HEK293 (cell line): ENCODE measurements at regions not wholly inside any gene's neighbourhood (a gene's known extent, or its start where the extent isn't known, plus 50 kb on each side); places are given as distances from the start of the nearest gene placed in this dataset.

ENCODE experiments used
- CTCF ChIA-PET: fragments of 350-600 bp; formaldehyde crosslinking; extraction: SDS; loops from one replicate; lab custom pipeline; 2021; ENCODE audit warnings: antibody characterized with exemption; lab: Yijun Ruan, JAX
- POLR2A ChIA-PET: fragments of 300-600 bp; formaldehyde crosslinking; extraction: SDS; loops from one replicate; lab custom pipeline; 2020; ENCODE audit warnings: antibody characterized with exemption, inconsistent platforms; lab: Yijun Ruan, JAX
- H3K27ac ChIP-seq: fragments of 200-500 bp; sonication (Bioruptor generic); 2 replicates; pipeline ENCODE4 v1.5.1; 2014; ENCODE audit warnings: low read depth, low read length, control low read depth, inconsistent platforms; ENCODE audit errors: extremely low read depth
- H3K36me3 ChIP-seq, 2 experiments: fragments of 200-500 bp in 1 of 2; sonication (Bioruptor generic) in 1 of 2; 1 replicate in 1 of 2; 2 replicates in 1 of 2; pipeline ENCODE4 v1.5.1; 2014 to 2017; ENCODE audit warnings: inconsistent platforms in 2 of 2, low read length in 2 of 2; ENCODE audit not compliant: control insufficient read depth in 2 of 2, insufficient read depth in 1 of 2
- H3K4me1 ChIP-seq: fragments of 200-500 bp; sonication (Bioruptor generic); 2 replicates; pipeline ENCODE4 v1.5.1; 2014; ENCODE audit warnings: mild to moderate bottlenecking, low read length, inconsistent platforms; ENCODE audit not compliant: control insufficient read depth, insufficient read depth
- H3K4me3 ChIP-seq: 2 replicates; pipeline ENCODE4 v1.5.1; 2011; ENCODE audit warnings: low read depth, mild to moderate bottlenecking, control low read depth, low read length, moderate library complexity
- H3K9me3 ChIP-seq: fragments of 200-500 bp; sonication (Bioruptor generic); 2 replicates; pipeline ENCODE4 v1.5.1; 2014; ENCODE audit warnings: low read depth, low read length, inconsistent platforms; ENCODE audit not compliant: control insufficient read depth, insufficient read depth
- ATF2 ChIP-seq: fragments of 450-650 bp; formaldehyde crosslinking; IDR thresholded peaks from 2 replicates; pipeline ENCODE4 v1.5.1; 2016; ENCODE audit warnings: missing biosample characterization, missing genetic modification characterization, low read depth
- ELK4 ChIP-seq: IDR thresholded peaks from 2 replicates; pipeline ENCODE4 v1.6.1; 2011; ENCODE audit warnings: mild to moderate bottlenecking, low read depth, low read length, borderline replicate concordance
- GFI1B ChIP-seq: fragments of 450-650 bp; formaldehyde crosslinking; IDR thresholded peaks from 2 replicates; pipeline ENCODE4 v1.5.1; 2016; ENCODE audit warnings: missing biosample characterization, missing genetic modification characterization
- KLF1 ChIP-seq: fragments of 450-650 bp; formaldehyde crosslinking; IDR thresholded peaks from 2 replicates; pipeline ENCODE4 v1.5.1; 2016; ENCODE audit warnings: missing biosample characterization, missing genetic modification characterization
- MYNN ChIP-seq: fragments of 450-650 bp; formaldehyde crosslinking; IDR thresholded peaks from 2 replicates; pipeline ENCODE4 v1.5.1; 2016; ENCODE audit warnings: missing biosample characterization, missing genetic modification characterization, borderline replicate concordance
- REST ChIP-seq: fragments of 450-650 bp; formaldehyde crosslinking; IDR thresholded peaks from 2 replicates; pipeline ENCODE4 v1.5.1; 2016; ENCODE audit warnings: missing biosample characterization, missing genetic modification characterization
- SETDB1 ChIP-seq: IDR thresholded peaks from one replicate; pipeline ENCODE4 v1.6.1; 2017; ENCODE audit warnings: mild to moderate bottlenecking, low read length, moderate library complexity, mixed read lengths; ENCODE audit not compliant: insufficient read length
- TCF7L2 ChIP-seq: IDR thresholded peaks from 2 replicates; pipeline ENCODE4 v1.6.1; 2011; ENCODE audit warnings: low read depth, mild to moderate bottlenecking, inconsistent platforms, low read length, moderate library complexity, borderline replicate concordance
- ZNF239 ChIP-seq: fragments of 450-650 bp; formaldehyde crosslinking; IDR thresholded peaks from 2 replicates; pipeline ENCODE4 v1.5.1; 2016; ENCODE audit warnings: missing biosample characterization, missing genetic modification characterization
- ZNF248 ChIP-seq: fragments of 450-650 bp; formaldehyde crosslinking; IDR thresholded peaks from 2 replicates; pipeline ENCODE4 v1.5.1; 2017; ENCODE audit warnings: missing biosample characterization, missing genetic modification characterization
- ZNF292 ChIP-seq: fragments of 450-650 bp; formaldehyde crosslinking; IDR thresholded peaks from 2 replicates; pipeline ENCODE4 v1.5.1; 2016; ENCODE audit warnings: low read depth, missing biosample characterization, missing genetic modification characterization, borderline replicate concordance
- ZNF335 ChIP-seq: fragments of 450-650 bp; formaldehyde crosslinking; conservative IDR thresholded peaks from 2 replicates; pipeline ENCODE4 v1.5.1; 2016; ENCODE audit warnings: missing biosample characterization, missing genetic modification characterization
- ZNF394 ChIP-seq: fragments of 450-650 bp; formaldehyde crosslinking; IDR thresholded peaks from 2 replicates; pipeline ENCODE4 v1.5.1; 2016; ENCODE audit warnings: missing biosample characterization, missing genetic modification characterization, mild to moderate bottlenecking, moderate library complexity, borderline replicate concordance
- ZNF449 ChIP-seq: fragments of 450-650 bp; formaldehyde crosslinking; IDR thresholded peaks from 2 replicates; pipeline ENCODE4 v1.5.1; 2017; ENCODE audit warnings: missing biosample characterization, mild to moderate bottlenecking, missing genetic modification characterization, moderate library complexity
- ZNF518A ChIP-seq: fragments of 450-650 bp; formaldehyde crosslinking; conservative IDR thresholded peaks from 2 replicates; pipeline ENCODE4 v1.5.1; 2016; ENCODE audit warnings: low read depth, missing biosample characterization, missing genetic modification characterization
- ZNF529 ChIP-seq: fragments of 450-650 bp; formaldehyde crosslinking; IDR thresholded peaks from 2 replicates; pipeline ENCODE4 v1.5.1; 2017; ENCODE audit warnings: missing genetic modification characterization, missing biosample characterization; ENCODE audit not compliant: insufficient replicate concordance
- ZNF776 ChIP-seq: fragments of 450-650 bp; formaldehyde crosslinking; IDR thresholded peaks from 2 replicates; pipeline ENCODE4 v1.5.0; 2017; ENCODE audit warnings: missing biosample characterization, missing genetic modification characterization, borderline replicate concordance
- ZNF791 ChIP-seq: fragments of 450-650 bp; formaldehyde crosslinking; IDR thresholded peaks from 2 replicates; pipeline ENCODE4 v1.5.1; 2016; ENCODE audit warnings: missing biosample characterization, missing genetic modification characterization
- ZSCAN16 ChIP-seq: fragments of 450-650 bp; formaldehyde crosslinking; IDR thresholded peaks from 2 replicates; pipeline ENCODE4 v1.5.1; 2016; ENCODE audit warnings: missing biosample characterization, missing genetic modification characterization
- ZSCAN30 ChIP-seq: fragments of 450-650 bp; IDR thresholded peaks from 2 replicates; pipeline ENCODE4 v1.5.1; 2018; ENCODE audit warnings: missing biosample characterization, mild to moderate bottlenecking, missing genetic modification characterization, moderate library complexity

GRCh38 chr3:135869439-135870105, 96.0 kb upstream of the PPP2R3A start:
- H3K27ac ChIP-seq = no peak overlapping the region
- POLR2A ChIA-PET = no interaction called here
- H3K9me3 ChIP-seq = no peaks in the 10 kb centered on the region
- no peak for TF ChIP-seq SETDB1
- no peak for TF ChIP-seq KLF1 (tag by site-specific recombination)
- no peak for TF ChIP-seq ZNF239 (tag by site-specific recombination)
- TF ChIP-seq GFI1B (tag by site-specific recombination) = no peak
- TF ChIP-seq ZSCAN16 (tag by site-specific recombination) = no peak
- TF ChIP-seq ZNF529 (tag by site-specific recombination) = no peak
- no peak for TF ChIP-seq ZNF449 (tag by site-specific recombination)
- no peak for TF ChIP-seq ATF2
- CTCF ChIA-PET = interaction anchor here (0.6 kb wide), 1 partner anchor 1228 kb away, joined by 4 read pairs; no protein-coding TSS in a partner anchor
- no peak overlapping the region for H3K4me3 ChIP-seq
- H3K4me1 ChIP-seq = no peaks in the 10 kb centered on the region
- H3K36me3 ChIP-seq = no peaks in the 10 kb centered on the region

- CTCF ChIA-PET = no interaction called here
- POLR2A ChIA-PET = no interaction called here
- Histone ChIP-seq H3K27ac (no peak overlapping the region), H3K4me1 (no peaks in the 10 kb centered on the region), H3K4me3 (no peak overlapping the region), H3K36me3 (no peaks in the 10 kb centered on the region), H3K9me3 (no peaks in the 10 kb centered on the region)
- TF ChIP-seq ZNF776 (tag by site-specific recombination) (no peak), REST (no peak), ZNF791 (no peak), ZNF292 (tag by site-specific recombination) (no peak), ZNF248 (no peak), ZNF335 (tag by site-specific recombination) (no peak), ZNF394 (no peak), ZNF518A (tag by site-specific recombination) (no peak), TCF7L2 (no peak), ZSCAN30 (tag by site-specific recombination) (no peak), MYNN (tag by site-specific recombination) (no peak), ELK4 (no peak)
Observed at GRCh38 chr3:135871311-135871710, 94.2 kb upstream of the PPP2R3A start.
